Lower leg skin (tissue), 3 donors: ENCODE measurements at regions not wholly inside any gene's neighbourhood (a gene's known extent, or its start where the extent isn't known, plus 50 kb on each side); places are given as distances from the start of the nearest gene placed in this dataset.

Experiments
- POLR2A ChIP-seq, 2 donors: fragments of 450-650 bp; IDR thresholded peaks; one replicate each; pipeline ENCODE4 v1.6.1; 2016 to 2017; ENCODE audit warnings: antibody characterized with exemption in 2 of 2, mild to moderate bottlenecking in 1 of 2, moderate library complexity in 1 of 2
- TF ChIP-seq, protein P1 (sequence below), 3 donors: fragments of 450-650 bp; IDR thresholded peaks; one replicate each; pipeline ENCODE4 v1.5.1; 2016; ENCODE audit warnings: antibody characterized with exemption in 3 of 3, mild to moderate bottlenecking in 3 of 3, moderate library complexity in 2 of 3

DNA sequence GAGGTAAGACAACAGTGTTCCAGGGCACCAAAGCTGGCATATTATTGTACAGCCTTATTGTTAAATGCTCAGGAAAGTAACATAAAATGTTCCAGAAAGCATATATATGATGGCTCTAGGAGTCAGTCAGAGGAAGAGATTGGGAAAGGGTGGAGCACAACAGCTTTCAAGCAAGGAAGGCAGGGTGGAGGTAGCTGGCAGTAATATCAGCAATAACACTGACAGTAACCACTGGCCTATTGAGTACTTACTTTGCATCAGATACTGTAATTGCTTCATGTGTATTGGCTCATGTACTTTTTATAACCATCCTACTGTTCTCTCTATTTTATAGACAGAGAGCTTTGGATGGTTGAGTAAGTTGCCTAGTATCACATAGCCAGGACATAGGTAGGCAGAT is 830.2 kb downstream of the DHX35 start:
- no peak for TF ChIP-seq POLR2A (IDR thresholded peaks at IDR 0.05)
- TF ChIP-seq, protein P1, sequence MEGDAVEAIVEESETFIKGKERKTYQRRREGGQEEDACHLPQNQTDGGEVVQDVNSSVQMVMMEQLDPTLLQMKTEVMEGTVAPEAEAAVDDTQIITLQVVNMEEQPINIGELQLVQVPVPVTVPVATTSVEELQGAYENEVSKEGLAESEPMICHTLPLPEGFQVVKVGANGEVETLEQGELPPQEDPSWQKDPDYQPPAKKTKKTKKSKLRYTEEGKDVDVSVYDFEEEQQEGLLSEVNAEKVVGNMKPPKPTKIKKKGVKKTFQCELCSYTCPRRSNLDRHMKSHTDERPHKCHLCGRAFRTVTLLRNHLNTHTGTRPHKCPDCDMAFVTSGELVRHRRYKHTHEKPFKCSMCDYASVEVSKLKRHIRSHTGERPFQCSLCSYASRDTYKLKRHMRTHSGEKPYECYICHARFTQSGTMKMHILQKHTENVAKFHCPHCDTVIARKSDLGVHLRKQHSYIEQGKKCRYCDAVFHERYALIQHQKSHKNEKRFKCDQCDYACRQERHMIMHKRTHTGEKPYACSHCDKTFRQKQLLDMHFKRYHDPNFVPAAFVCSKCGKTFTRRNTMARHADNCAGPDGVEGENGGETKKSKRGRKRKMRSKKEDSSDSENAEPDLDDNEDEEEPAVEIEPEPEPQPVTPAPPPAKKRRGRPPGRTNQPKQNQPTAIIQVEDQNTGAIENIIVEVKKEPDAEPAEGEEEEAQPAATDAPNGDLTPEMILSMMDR (IDR thresholded peaks at IDR 0.05): no peak
